H9 (cell line): ENCODE measurements at regions not wholly inside any gene's neighbourhood (a gene's known extent, or its start where the extent isn't known, plus 50 kb on each side); places are given as distances from the start of the nearest gene placed in this dataset.

Experiments
- DNase-seq: peaks from one replicate; pipeline ENCODE4 v3.0.0-alpha.2; 2017
- H2AFZ ChIP-seq: one replicate; pipeline ENCODE4 v1.6.1; 2013; ENCODE audit warnings: mild to moderate bottlenecking, low read length, control low read depth, moderate library complexity
- H2AK5ac ChIP-seq: 2 replicates; pipeline ENCODE4 v1.6.1; 2013; ENCODE audit warnings: low read length, control low read depth, mixed read lengths; ENCODE audit not compliant: insufficient read length
- H2BK120ac ChIP-seq: one replicate; pipeline ENCODE4 v1.6.1; 2013; ENCODE audit warnings: low read depth, mild to moderate bottlenecking, low read length, control low read depth, inconsistent platforms; ENCODE audit not compliant: poor library complexity, severe bottlenecking
- H2BK12ac ChIP-seq: 2 replicates; pipeline ENCODE4 v1.6.1; 2013; ENCODE audit warnings: low read length, control low read depth, mixed read lengths, low read depth; ENCODE audit not compliant: insufficient read length
- H2BK15ac ChIP-seq: 2 replicates; pipeline ENCODE4 v1.6.1; 2013; ENCODE audit warnings: low read depth, low read length, control low read depth
- H2BK20ac ChIP-seq: one replicate; pipeline ENCODE4 v1.6.1; 2013; ENCODE audit warnings: low read depth, mild to moderate bottlenecking, low read length, control low read depth, inconsistent platforms; ENCODE audit not compliant: poor library complexity, severe bottlenecking
- H2BK5ac ChIP-seq: 2 replicates; pipeline ENCODE4 v1.6.1; 2013; ENCODE audit warnings: low read length, control low read depth, mixed read lengths; ENCODE audit not compliant: insufficient read length
- H3K14ac ChIP-seq: 2 replicates; pipeline ENCODE4 v1.6.1; 2013; ENCODE audit warnings: low read length, control low read depth; ENCODE audit not compliant: insufficient read depth
- H3K18ac ChIP-seq: 2 replicates; pipeline ENCODE4 v1.6.1; 2013; ENCODE audit warnings: low read depth, mild to moderate bottlenecking, mixed read lengths, low read length, control low read depth; ENCODE audit not compliant: insufficient read length
- H3K23ac ChIP-seq: 2 replicates; pipeline ENCODE4 v1.6.1; 2013; ENCODE audit warnings: low read length, control low read depth, mixed read lengths, low read depth; ENCODE audit not compliant: insufficient read length
- H3K23me2 ChIP-seq: 2 replicates; pipeline ENCODE4 v1.6.1; 2013; ENCODE audit warnings: low read depth, mild to moderate bottlenecking, mixed read lengths, low read length, control low read depth; ENCODE audit not compliant: insufficient read length, poor library complexity, severe bottlenecking
- H3K27ac ChIP-seq: 2 replicates; pipeline ENCODE4 v1.5.1; 2013; ENCODE audit warnings: low read length, control low read depth, mixed read lengths, low read depth; ENCODE audit not compliant: insufficient read length
- H3K27me3 ChIP-seq: 2 replicates; pipeline ENCODE4 v1.6.1; 2013; ENCODE audit warnings: low read length, control low read depth, inconsistent platforms; ENCODE audit not compliant: insufficient read depth
- H3K4ac ChIP-seq: 2 replicates; pipeline ENCODE4 v1.6.1; 2013; ENCODE audit warnings: low read depth, mild to moderate bottlenecking, control low read depth, inconsistent platforms, low read length, moderate library complexity
- H3K4me1 ChIP-seq: 2 replicates; pipeline ENCODE4 v1.6.1; 2013; ENCODE audit warnings: low read length, control low read depth, inconsistent platforms; ENCODE audit not compliant: insufficient read depth
- H3K4me2 ChIP-seq: 2 replicates; pipeline ENCODE4 v1.6.1; 2013; ENCODE audit warnings: low read length, control low read depth, mixed read lengths; ENCODE audit not compliant: insufficient read length, insufficient read depth
- H3K56ac ChIP-seq: 2 replicates; pipeline ENCODE4 v1.6.1; 2013; ENCODE audit warnings: low read depth, mild to moderate bottlenecking, mixed read lengths, low read length, control low read depth; ENCODE audit not compliant: insufficient read length
- H3K79me1 ChIP-seq: 2 replicates; pipeline ENCODE4 v1.6.1; 2013; ENCODE audit warnings: low read depth, mild to moderate bottlenecking, moderate library complexity, low read length, control low read depth, inconsistent platforms; ENCODE audit not compliant: insufficient read depth, poor library complexity, severe bottlenecking
- H3K79me2 ChIP-seq: 2 replicates; pipeline ENCODE4 v1.6.1; 2013; ENCODE audit warnings: low read length, control low read depth, inconsistent platforms; ENCODE audit not compliant: insufficient read depth
- H3K9ac ChIP-seq: 2 replicates; pipeline ENCODE4 v1.6.1; 2013; ENCODE audit warnings: low read length, control low read depth, mixed read lengths; ENCODE audit not compliant: insufficient read length; ENCODE audit errors: extremely low read depth
- H3K9me3 ChIP-seq: one replicate; pipeline ENCODE4 v1.6.1; 2013; ENCODE audit warnings: low read depth, low read length, inconsistent platforms; ENCODE audit not compliant: control insufficient read depth
- H3T11ph ChIP-seq: one replicate; pipeline ENCODE4 v1.6.1; 2013; ENCODE audit warnings: mild to moderate bottlenecking, low read length, control low read depth, inconsistent platforms
- H4K20me1 ChIP-seq: one replicate; pipeline ENCODE4 v1.6.1; 2013; ENCODE audit not compliant: control insufficient read depth, insufficient read length, insufficient read depth
- H4K5ac ChIP-seq: 2 replicates; pipeline ENCODE4 v1.6.1; 2013; ENCODE audit warnings: low read depth, mild to moderate bottlenecking, mixed read lengths, low read length, control low read depth; ENCODE audit not compliant: insufficient read length
- H4K8ac ChIP-seq: replicated peaks from 2 replicates; pipeline ENCODE4 v1.6.1; 2013; ENCODE audit warnings: low read length, control low read depth, mixed read lengths, low read depth; ENCODE audit not compliant: insufficient read length
- H4K91ac ChIP-seq: 2 replicates; pipeline ENCODE4 v1.6.1; 2013; ENCODE audit warnings: low read depth, mild to moderate bottlenecking, moderate library complexity, mixed read lengths, low read length, control low read depth; ENCODE audit not compliant: insufficient read length
- H3K27ac Mint-ChIP-seq, 3 experiments: 2 replicates in 2 of 3; 3 replicates in 1 of 3; pipeline ENCODE4 v1.8.0; 2020 to 2021; ENCODE audit warnings: mixed read lengths in 3 of 3, mild to moderate bottlenecking in 1 of 3, moderate library complexity in 1 of 3
- H3K27me3 Mint-ChIP-seq: 2 replicates; pipeline ENCODE4 v1.8.0; 2021; ENCODE audit warnings: low read depth, mild to moderate bottlenecking, moderate library complexity, mixed read lengths
- H3K36me3 Mint-ChIP-seq, 3 experiments: 2 replicates in 2 of 3; 3 replicates in 1 of 3; pipeline ENCODE4 v1.8.0; 2020 to 2021; ENCODE audit warnings: low read depth in 3 of 3, mixed read lengths in 3 of 3; ENCODE audit not compliant: insufficient read depth in 1 of 3
- H3K4me1 Mint-ChIP-seq, 2 experiments: 2 replicates each; pipeline ENCODE4 v1.8.0; 2020; ENCODE audit warnings: mixed read lengths in 2 of 2
- H3K4me3 Mint-ChIP-seq, 2 experiments: 2 replicates in 1 of 2; 3 replicates in 1 of 2; pipeline ENCODE4 v1.8.0; 2020 to 2021; ENCODE audit warnings: mild to moderate bottlenecking in 2 of 2, mixed read lengths in 2 of 2, moderate library complexity in 1 of 2
- H3K9me3 Mint-ChIP-seq, 2 experiments: 2 replicates in 1 of 2; 3 replicates in 1 of 2; pipeline ENCODE4 v1.8.0; 2020; ENCODE audit warnings: mild to moderate bottlenecking in 2 of 2, mixed read lengths in 2 of 2, moderate library complexity in 1 of 2
- WGBS: extraction: QIAGEN DNeasy Blood & Tissue Kit; methylation state at CpG from one replicate; pipeline ENCODE4 v1.1.7; 2013; ENCODE audit warnings: missing lambda C conversion rate, low lambda C conversion rate, mixed read lengths; ENCODE audit not compliant: insufficient read length; ENCODE audit errors: extremely low coverage; 5-methylcytosine and 5-hydroxymethylcytosine counted together
- TF ChIP-seq, protein P1 (sequence below): fragments of 200-600 bp; sonication (generic); conservative IDR thresholded peaks from 3 replicates; pipeline ENCODE4 v1.8.0; 2021; ENCODE audit warnings: antibody characterized with exemption, mild to moderate bottlenecking

DNA sequence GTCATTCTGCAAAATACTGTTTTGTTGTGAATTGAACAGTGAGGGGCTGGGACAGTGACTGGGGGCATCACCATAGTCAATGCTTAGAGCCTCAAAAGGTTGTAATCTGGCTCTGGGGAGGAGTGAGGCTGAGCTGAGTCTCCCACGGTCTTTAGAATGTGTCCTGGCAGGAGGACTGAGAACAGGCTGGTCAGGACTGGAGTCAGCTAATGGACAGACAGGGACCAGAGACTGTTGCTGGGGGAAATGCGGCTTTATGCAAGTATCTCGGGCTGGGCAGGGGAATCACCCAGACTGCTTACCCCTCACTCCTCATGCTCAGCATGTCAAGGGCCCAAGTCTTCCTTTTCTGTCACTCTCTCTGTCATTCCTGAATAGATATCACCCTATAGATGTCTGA is 346.5 kb downstream of the TYW1 start:
- WGBS: no CpG with 5 or more reads among the region's 3 CpGs
- H3K4me3 Mint-ChIP-seq: no peak overlapping the region
- H3K36me3 Mint-ChIP-seq: peaks cover 0 to 18% (median 15%) of the 10 kb centered on the region in 3 experiments; a peak in 6 of 7 replicates

More for the DNA sequence above, 346.5 kb downstream of the TYW1 start:
- Histone ChIP-seq H3K4me1 (no peaks in the 10 kb centered on the region; the same call in 1 of the 2 replicates), H3K27me3 (no peaks in the 10 kb centered on the region), H3K56ac (no peak overlapping the region), H2BK20ac (no peak overlapping the region), H3K9me3 (peaks cover 9% of the 10 kb centered on the region), H2AK5ac (no peak overlapping the region), H3K14ac (no peak overlapping the region), H4K91ac (no peak overlapping the region), H3T11ph (no peak overlapping the region), H3K79me2 (no peaks in the 10 kb centered on the region), H4K5ac (no peak overlapping the region), H3K9ac (no peak overlapping the region), H3K79me1 (no peaks in the 10 kb centered on the region), H2BK15ac (no peak overlapping the region), H3K18ac (no peak overlapping the region), H2BK12ac (no peak overlapping the region), H4K8ac (no peak overlapping the region), H2BK5ac (no peak overlapping the region), H3K27ac (no peak overlapping the region), H3K4ac (no peak overlapping the region), H3K23me2 (no peaks in the 10 kb centered on the region), H2BK120ac (no peak overlapping the region), H2AFZ (no peak overlapping the region), H4K20me1 (no peaks in the 10 kb centered on the region), H3K23ac (no peak overlapping the region), H3K4me2 (no peak overlapping the region)
- Mint-ChIP-seq H3K27me3 (no peaks in the 10 kb centered on the region; the same call in 1 of the 2 replicates), H3K4me1 (peaks cover 25 to 27% of the 10 kb centered on the region in 2 experiments), H3K27ac (no peak overlapping the region), H3K9me3 (peaks cover 6 to 14% of the 10 kb centered on the region in 2 experiments; a peak in 4 of 5 replicates)
- no peak for DNase-seq
- TF ChIP-seq, protein P1, sequence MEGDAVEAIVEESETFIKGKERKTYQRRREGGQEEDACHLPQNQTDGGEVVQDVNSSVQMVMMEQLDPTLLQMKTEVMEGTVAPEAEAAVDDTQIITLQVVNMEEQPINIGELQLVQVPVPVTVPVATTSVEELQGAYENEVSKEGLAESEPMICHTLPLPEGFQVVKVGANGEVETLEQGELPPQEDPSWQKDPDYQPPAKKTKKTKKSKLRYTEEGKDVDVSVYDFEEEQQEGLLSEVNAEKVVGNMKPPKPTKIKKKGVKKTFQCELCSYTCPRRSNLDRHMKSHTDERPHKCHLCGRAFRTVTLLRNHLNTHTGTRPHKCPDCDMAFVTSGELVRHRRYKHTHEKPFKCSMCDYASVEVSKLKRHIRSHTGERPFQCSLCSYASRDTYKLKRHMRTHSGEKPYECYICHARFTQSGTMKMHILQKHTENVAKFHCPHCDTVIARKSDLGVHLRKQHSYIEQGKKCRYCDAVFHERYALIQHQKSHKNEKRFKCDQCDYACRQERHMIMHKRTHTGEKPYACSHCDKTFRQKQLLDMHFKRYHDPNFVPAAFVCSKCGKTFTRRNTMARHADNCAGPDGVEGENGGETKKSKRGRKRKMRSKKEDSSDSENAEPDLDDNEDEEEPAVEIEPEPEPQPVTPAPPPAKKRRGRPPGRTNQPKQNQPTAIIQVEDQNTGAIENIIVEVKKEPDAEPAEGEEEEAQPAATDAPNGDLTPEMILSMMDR: no peak
